A549 (cell line): ENCODE measurements at regions not wholly inside any gene's neighbourhood (a gene's known extent, or its start where the extent isn't known, plus 50 kb on each side); places are given as distances from the start of the nearest gene placed in this dataset.
A peak's percentile ranks its signal among the peaks of the same experiment; 100 is the strongest.

ENCODE experiments used
- ATAC-seq, 2 experiments: fragments of 200-7000 bp in 1 of 2; fragments of >200 bp in 1 of 2; cut with Nextera tagmentation in 1 of 2; cut with Tn5 transposase in 1 of 2; 3 replicates each; pipeline versions ENCODE4 v1.8.0 to v1.9.1; 2018 to 2020; ENCODE audit warnings: mild to moderate bottlenecking in 1 of 2, moderate library complexity in 1 of 2
- CTCF ChIA-PET: fragments of 300-600 bp; sonication (Branson Sonifier 250); formaldehyde crosslinking; extraction: SDS; loops from one replicate; lab custom pipeline; 2021; ENCODE audit warnings: antibody characterized with exemption, inconsistent platforms; lab: Yijun Ruan, JAX
- POLR2A ChIA-PET: fragments of 350-600 bp; formaldehyde crosslinking; extraction: SDS; loops from one replicate; lab custom pipeline; 2021; ENCODE audit warnings: antibody characterized with exemption, inconsistent platforms; lab: Yijun Ruan, JAX
- DNase-seq, 2 experiments: peaks; one replicate each; pipeline versions ENCODE4 v3.0.0 to v3.0.0-alpha.2; 2011 to 2016; ENCODE audit warnings: low read depth in 1 of 2, low spot score in 1 of 2
- FAIRE-seq: peaks from 2 replicates; lab custom pipeline; 2011; peaks lifted over from hg19 to GRCh38; lab: Jason Lieb, UNC
- H3K27ac ChIP-seq, 2 experiments: fragments of >200 bp; sonication (Bioruptor Twin); formaldehyde crosslinking; 3 replicates each; pipeline ENCODE4 v1.5.1; 2016 to 2017
- H3K4me1 ChIP-seq: fragments of >200 bp; sonication (Bioruptor Twin); formaldehyde crosslinking; 3 replicates; pipeline ENCODE4 v1.6.1; 2016
- H3K4me2 ChIP-seq: fragments of >200 bp; sonication (Bioruptor Twin); formaldehyde crosslinking; 3 replicates; pipeline ENCODE4 v1.6.1; 2016
- H3K4me3 ChIP-seq: fragments of >200 bp; sonication (Bioruptor Twin); formaldehyde crosslinking; 3 replicates; pipeline ENCODE4 v1.5.1; 2016
- H3K9me3 ChIP-seq: fragments of >200 bp; sonication (Bioruptor Twin); formaldehyde crosslinking; 3 replicates; pipeline ENCODE4 v1.6.1; 2016
- BCL3 ChIP-seq: fragments of >200 bp; sonication (Bioruptor Twin); formaldehyde crosslinking; IDR thresholded peaks from 3 replicates; pipeline ENCODE4 v1.6.1; 2016
- CBX2 ChIP-seq: fragments of 200-600 bp; sonication (generic); IDR thresholded peaks from 2 replicates; pipeline ENCODE4 v1.6.1; 2016; ENCODE audit warnings: low read depth, mild to moderate bottlenecking, borderline replicate concordance
- CBX8 ChIP-seq: fragments of 200-600 bp; sonication (generic); IDR thresholded peaks from 2 replicates; pipeline ENCODE4 v1.6.1; 2016
- CEBPB ChIP-seq, 2 experiments: fragments of >200 bp in 1 of 2; sonication (Bioruptor Twin) in 1 of 2; formaldehyde crosslinking in 1 of 2; IDR thresholded peaks; 2 replicates each; pipeline ENCODE4 v1.6.1; 2012 to 2016
- CHD2 ChIP-seq: fragments of 150-350 bp; IDR thresholded peaks from 2 replicates; pipeline ENCODE4 v1.6.1; 2014; ENCODE audit warnings: low read length; ENCODE audit not compliant: partially characterized antibody
- EHMT2 ChIP-seq: fragments of 200-600 bp; sonication (generic); IDR thresholded peaks from 2 replicates; pipeline ENCODE4 v1.6.1; 2016; ENCODE audit warnings: antibody characterized with exemption, low read depth, mild to moderate bottlenecking, moderate library complexity
- ELK1 ChIP-seq: fragments of 150-350 bp; IDR thresholded peaks from 2 replicates; pipeline ENCODE4 v1.6.1; 2014; ENCODE audit warnings: low read depth, mild to moderate bottlenecking, low read length
- FOSB ChIP-seq: fragments of 250-450 bp; sonication (Bioruptor Pico); IDR thresholded peaks from 2 replicates; pipeline ENCODE4 v1.5.0; 2020; ENCODE audit warnings: mild to moderate bottlenecking, moderate library complexity
- FOSL2 ChIP-seq, 2 experiments: fragments of 450-650 bp in 1 of 2; fragments of >200 bp in 1 of 2; sonication (Bioruptor Twin) in 1 of 2; formaldehyde crosslinking; IDR thresholded peaks; 2 replicates each; pipeline versions ENCODE4 v1.5.0 to v1.6.1; 2016 to 2020; ENCODE audit warnings: mild to moderate bottlenecking in 1 of 2, moderate library complexity in 1 of 2
- HOXB5 ChIP-seq: fragments of 250-450 bp; sonication (Bioruptor Pico); IDR thresholded peaks from 2 replicates; pipeline ENCODE4 v1.5.0; 2020; ENCODE audit warnings: mild to moderate bottlenecking, moderate library complexity
- KDM5A ChIP-seq: fragments of 200-600 bp; sonication (generic); IDR thresholded peaks from 2 replicates; pipeline ENCODE4 v1.6.1; 2016; ENCODE audit warnings: antibody characterized with exemption, mild to moderate bottlenecking
- MAFK ChIP-seq: fragments of 450-650 bp; IDR thresholded peaks from 2 replicates; pipeline ENCODE4 v1.6.1; 2014; ENCODE audit not compliant: partially characterized antibody
- MAX ChIP-seq: IDR thresholded peaks from 2 replicates; pipeline ENCODE4 v1.6.1; 2012
- MYC ChIP-seq: IDR thresholded peaks from 2 replicates; pipeline ENCODE4 v1.6.1; 2012; ENCODE audit warnings: mild to moderate bottlenecking, inconsistent platforms, low read length, improper control_type of control experiment, borderline replicate concordance
- NR3C1 ChIP-seq: fragments of >200 bp; sonication (Bioruptor Twin); formaldehyde crosslinking; IDR thresholded peaks from 3 replicates; pipeline ENCODE4 v1.6.1; 2017
- PBX3 ChIP-seq: IDR thresholded peaks from 2 replicates; pipeline ENCODE4 v1.6.1; 2012
- RAD21 ChIP-seq, 2 experiments: fragments of >200 bp in 1 of 2; sonication (Bioruptor Twin) in 1 of 2; formaldehyde crosslinking in 1 of 2; IDR thresholded peaks in 1 of 2; conservative IDR thresholded peaks in 1 of 2; 2 replicates in 1 of 2; 3 replicates in 1 of 2; pipeline ENCODE4 v1.6.1; 2012 to 2018; ENCODE audit warnings: inconsistent platforms in 1 of 2
- RCOR1 ChIP-seq: fragments of 150-350 bp; IDR thresholded peaks from 2 replicates; pipeline ENCODE4 v1.6.1; 2014; ENCODE audit warnings: antibody characterized with exemption, low read length, low read depth
- REST ChIP-seq: fragments of 200-600 bp; sonication (generic); IDR thresholded peaks from 2 replicates; pipeline ENCODE4 v1.6.1; 2016; ENCODE audit warnings: antibody characterized with exemption, mild to moderate bottlenecking, moderate library complexity
- RFX5 ChIP-seq: fragments of 450-650 bp; IDR thresholded peaks from 2 replicates; pipeline ENCODE4 v1.7.1; 2014; ENCODE audit warnings: antibody characterized with exemption, mild to moderate bottlenecking, moderate library complexity
- RNF2 ChIP-seq: fragments of 200-600 bp; sonication (generic); IDR thresholded peaks from 2 replicates; pipeline ENCODE4 v1.6.1; 2016; ENCODE audit warnings: low read depth, mild to moderate bottlenecking, antibody characterized with exemption, moderate library complexity, borderline replicate concordance
- SREBF2 ChIP-seq: fragments of 450-650 bp; IDR thresholded peaks from 2 replicates; pipeline ENCODE4 v1.6.1; 2014; ENCODE audit warnings: mild to moderate bottlenecking, moderate library complexity
- TP53 ChIP-seq: fragments of 250-450 bp; sonication (Bioruptor Pico); IDR thresholded peaks from 2 replicates; pipeline ENCODE4 v1.5.0; 2021; ENCODE audit warnings: mild to moderate bottlenecking, moderate library complexity
- ZFP36 ChIP-seq: fragments of 450-650 bp; IDR thresholded peaks from 2 replicates; pipeline ENCODE4 v1.6.1; 2014; ENCODE audit warnings: borderline replicate concordance; ENCODE audit not compliant: partially characterized antibody
- ZNF302 ChIP-seq: fragments of 250-450 bp; sonication (Bioruptor Pico); IDR thresholded peaks from 2 replicates; pipeline ENCODE4 v1.9.0; 2021; ENCODE audit warnings: inconsistent platforms, mild to moderate bottlenecking, moderate library complexity
- ZSCAN20 ChIP-seq: fragments of 250-450 bp; sonication (Bioruptor Pico); IDR thresholded peaks from 2 replicates; pipeline ENCODE4 v1.8.0; 2022; ENCODE audit warnings: mild to moderate bottlenecking, moderate library complexity
- WGBS: methylation state at CpG from one replicate; pipeline ENCODE4 v1.1.6; 2017; ENCODE audit errors: missing lambda C conversion rate; 5-methylcytosine and 5-hydroxymethylcytosine counted together

- ATAC-seq: peak; percentile 30 to 73; a peak in 3 of 6 replicates
- peak overlapping the region; percentile 20 to 50; a peak in 4 of 6 replicates for H3K27ac ChIP-seq
Measured at GRCh38 chr2:149661844-149662243, 74.3 kb upstream of the MMADHC start.

GRCh38 chr2:149658553-149658952 lies 71.0 kb upstream of the MMADHC start:
- POLR2A ChIA-PET: interaction anchor here (0.6 kb wide), 1 partner anchor 40 kb away, joined by 3 read pairs; no protein-coding TSS in a partner anchor
- peaks cover 13% of the 10 kb centered on the region; the same call in 2 of the 3 replicates for H3K4me1 ChIP-seq
- no peak for FAIRE-seq
- H3K27ac ChIP-seq: no peak overlapping the region
- CTCF ChIA-PET: interaction anchor here (0.8 to 1.1 kb wide), 3 partner anchors 10 to 1581 kb away, joined by 3 to 5 read pairs (median 3); no protein-coding TSS in a partner anchor
- DNase-seq: no peak
- H3K9me3 ChIP-seq: no peaks in the 10 kb centered on the region
- H3K4me3 ChIP-seq: no peak overlapping the region
- no peak for ATAC-seq
- H3K4me2 ChIP-seq: no peak overlapping the region
- TF ChIP-seq PBX3: no peak
- TF ChIP-seq CEBPB (IDR thresholded peaks at IDR 0.05): no peak
- TF ChIP-seq MAFK: peak; percentile 10
- TF ChIP-seq RAD21 (conservative IDR thresholded peaks at IDR 0.05 in 1 of 2, IDR thresholded peaks at IDR 0.05 in 1 of 2): no peak
- no peak for TF ChIP-seq REST
- TF ChIP-seq SREBF2: no peak

More at GRCh38 chr2:149661844-149662243, 74.3 kb upstream of the MMADHC start:
- H3K9me3 ChIP-seq: no peaks in the 10 kb centered on the region
- H3K4me3 ChIP-seq: no peak overlapping the region
- WGBS: 2% methylated on average over 1 of the region's 1 CpG
- ChIA-PET POLR2A (no interaction called here), CTCF (no interaction called here)
- DNase-seq: peak in 1 of 2 experiments; percentile 37
- no peak for FAIRE-seq
- H3K4me1 ChIP-seq: peaks cover 14% of the 10 kb centered on the region; the same call in 2 of the 3 replicates
- H3K4me2 ChIP-seq: peak overlapping the region; percentile 49
- no peak for TF ChIP-seq FOSB (CRISPR knock-in tag)
- TF ChIP-seq EHMT2: no peak
- no peak for TF ChIP-seq CBX2
- TF ChIP-seq RNF2: no peak
- TF ChIP-seq HOXB5 (CRISPR knock-in tag): no peak
- peak in 1 of 2 experiments; percentile 18; a peak in 1 of 4 replicates for TF ChIP-seq CEBPB (IDR thresholded peaks at IDR 0.05)
- TF ChIP-seq CBX8: no peak
- no peak for TF ChIP-seq NR3C1
- TF ChIP-seq RAD21 (conservative IDR thresholded peaks at IDR 0.05 in 1 of 2, IDR thresholded peaks at IDR 0.05 in 1 of 2): peak in 1 of 2 experiments; percentile 23; a peak in 1 of 5 replicates
- no peak for TF ChIP-seq CHD2
- no peak for TF ChIP-seq MYC
- TF ChIP-seq REST: no peak
- TF ChIP-seq ZNF302 (CRISPR knock-in tag): no peak
- TF ChIP-seq ELK1: no peak
- TF ChIP-seq TP53: no peak
- no peak for TF ChIP-seq ZSCAN20 (CRISPR knock-in tag)
- no peak for TF ChIP-seq ZFP36
- no peak for TF ChIP-seq FOSL2 (IDR thresholded peaks at IDR 0.05)
- TF ChIP-seq FOSL2 (CRISPR knock-in tag; IDR thresholded peaks at IDR 0.05): no peak
- no peak for TF ChIP-seq KDM5A
- TF ChIP-seq RFX5: no peak
- TF ChIP-seq MAX: 0 out of 2 replicates have a peak, but pooled peaks have one; percentile 20
- no peak for TF ChIP-seq RCOR1
- no peak for TF ChIP-seq BCL3
